Colonic mucosa (tissue), 4 donors: ENCODE measurements at regions not wholly inside any gene's neighbourhood (a gene's known extent, or its start where the extent isn't known, plus 50 kb on each side); places are given as distances from the start of the nearest gene placed in this dataset.

Source experiments
- DNase-seq: peaks from one replicate; pipeline ENCODE4 v3.0.0-alpha.2; 2020
- H3K27ac ChIP-seq: fragments of 200-600 bp; one replicate; pipeline ENCODE4 v1.8.0; 2021
- H3K27me3 ChIP-seq: fragments of 200-600 bp; one replicate; pipeline ENCODE4 v1.8.0; 2021
- H3K36me3 ChIP-seq: fragments of 200-600 bp; one replicate; pipeline ENCODE4 v1.8.0; 2021
- H3K4me1 ChIP-seq: fragments of 200-600 bp; one replicate; pipeline ENCODE4 v1.8.0; 2021; ENCODE audit warnings: mild to moderate bottlenecking
- H3K4me3 ChIP-seq: fragments of 200-600 bp; one replicate; pipeline ENCODE4 v1.8.0; 2021
- H3K9ac ChIP-seq, 2 donors: one replicate each; pipeline ENCODE4 v1.7.0; 2013; ENCODE audit warnings: control low read depth in 2 of 2, low read depth in 2 of 2, low read length in 2 of 2
- H3K9me3 ChIP-seq: fragments of 200-600 bp; one replicate; pipeline ENCODE4 v1.8.0; 2021
- CTCF ChIP-seq: fragments of 200-600 bp; IDR thresholded peaks from one replicate; pipeline ENCODE4 v1.8.0; 2022; ENCODE audit warnings: antibody characterized with exemption, mild to moderate bottlenecking
- intact Hi-C: fragments of 100-400 bp; cut with DNase I; formaldehyde crosslinking; loops from one replicate; pipeline ENCODE4 v1.14.1; 2022
- donor health status: healthy.
- donor health status: DM: no; HTN: no; CAD: no.
- donor health status: DM: no; HTN: no; CAD: no.

- H3K4me3 ChIP-seq = no peak overlapping the region
- H3K4me1 ChIP-seq = no peaks in the 10 kb centered on the region
- H3K27me3 ChIP-seq = no peaks in the 10 kb centered on the region
- no peaks in the 10 kb centered on the region for H3K9me3 ChIP-seq
- no peaks in the 10 kb centered on the region for H3K36me3 ChIP-seq
- intact Hi-C loops = no loop called here
- no peak overlapping the region for H3K9ac ChIP-seq
- no peak overlapping the region for H3K27ac ChIP-seq
- TF ChIP-seq CTCF = no peak
- no peak for DNase-seq
Measured at GRCh38 chr2:7270011-7270431, 352.8 kb downstream of the RNF144A start.

GRCh38 chr2:7272210-7272609 is 355.0 kb downstream of the RNF144A start:
- Histone ChIP-seq H3K9ac (no peak overlapping the region), H3K36me3 (no peaks in the 10 kb centered on the region), H3K27me3 (no peaks in the 10 kb centered on the region), H3K9me3 (no peaks in the 10 kb centered on the region), H3K4me3 (no peak overlapping the region), H3K4me1 (no peaks in the 10 kb centered on the region), H3K27ac (no peak overlapping the region)
- intact Hi-C loops = no loop called here
- no peak for TF ChIP-seq CTCF
- DNase-seq = no peak

- TF ChIP-seq CTCF = no peak
- no peaks in the 10 kb centered on the region for H3K36me3 ChIP-seq
- no peaks in the 10 kb centered on the region for H3K27me3 ChIP-seq
- H3K9me3 ChIP-seq = no peaks in the 10 kb centered on the region
- H3K27ac ChIP-seq = no peak overlapping the region
- H3K4me3 ChIP-seq = no peak overlapping the region
- H3K4me1 ChIP-seq = no peaks in the 10 kb centered on the region
- no peak overlapping the region for H3K9ac ChIP-seq
- intact Hi-C loops = no loop called here
- DNase-seq = no peak
Measured at GRCh38 chr2:7278984-7279383, 361.8 kb downstream of the RNF144A start.

GRCh38 chr2:7279421-7279949 is 362.3 kb downstream of the RNF144A start:
- Histone ChIP-seq H3K4me1 (no peaks in the 10 kb centered on the region), H3K27me3 (no peaks in the 10 kb centered on the region), H3K9me3 (no peaks in the 10 kb centered on the region), H3K4me3 (no peak overlapping the region), H3K9ac (no peak overlapping the region), H3K36me3 (no peaks in the 10 kb centered on the region), H3K27ac (no peak overlapping the region)
- no peak for DNase-seq
- intact Hi-C loops = no loop called here
- no peak for TF ChIP-seq CTCF

- no peak overlapping the region for H3K4me3 ChIP-seq
- no peaks in the 10 kb centered on the region for H3K27me3 ChIP-seq
- no peaks in the 10 kb centered on the region for H3K36me3 ChIP-seq
- no peak overlapping the region for H3K27ac ChIP-seq
- no peaks in the 10 kb centered on the region for H3K9me3 ChIP-seq
- DNase-seq = no peak
- no peak overlapping the region for H3K9ac ChIP-seq
- intact Hi-C loops = no loop called here
- H3K4me1 ChIP-seq = no peaks in the 10 kb centered on the region
- no peak for TF ChIP-seq CTCF
Measured at GRCh38 chr2:7280790-7281189, 363.6 kb downstream of the RNF144A start.
